PC-3 (cell line): ENCODE measurements at regions not wholly inside any gene's neighbourhood (a gene's known extent, or its start where the extent isn't known, plus 50 kb on each side); places are given as distances from the start of the nearest gene placed in this dataset.

ENCODE experiments used
- ATAC-seq: fragments of 200-7000 bp; cut with Tn5 transposase; 2 replicates; pipeline ENCODE4 v1.9.1; 2020; ENCODE audit warnings: mild to moderate bottlenecking, moderate library complexity
- BruUV-seq: library from RNA; stranded (reverse); fragments of 400-500 nt; replicated peaks from 2 replicates; lab custom pipeline; 2021; lab: Mats Ljungman, UMichigan
- CTCF ChIA-PET: fragments of 300-600 bp; sonication (Branson Sonifier 250); formaldehyde crosslinking; loops from one replicate; lab custom pipeline; 2022; ENCODE audit warnings: antibody characterized with exemption; lab: Charles Lee
- POLR2A ChIA-PET: fragments of 300-600 bp; sonication (Branson Sonifier 250); formaldehyde crosslinking; loops from one replicate; lab custom pipeline; 2022; ENCODE audit warnings: antibody characterized with exemption; ENCODE audit not compliant: unreplicated experiment; lab: Charles Lee
- DNase-seq: peaks from one replicate; pipeline ENCODE4 v3.0.0-alpha.2; 2015
- H2AFZ ChIP-seq: fragments of 300-600 bp; sonication (generic); 2 replicates; pipeline ENCODE4 v1.6.0; 2016; ENCODE audit warnings: antibody characterized with exemption, low read length
- H3F3A ChIP-seq: fragments of 300-600 bp; sonication (generic); one replicate; pipeline ENCODE4 v1.6.0; 2017; ENCODE audit warnings: antibody characterized with exemption, low read length, control low read depth, mild to moderate bottlenecking; ENCODE audit not compliant: unreplicated experiment
- H3K27ac ChIP-seq: fragments of 300-600 bp; sonication (generic); 2 replicates; pipeline ENCODE4 v1.5.1; 2016; ENCODE audit warnings: mild to moderate bottlenecking, low read length
- H3K27me3 ChIP-seq: fragments of 300-600 bp; sonication (generic); 2 replicates; pipeline ENCODE4 v1.6.1; 2016; ENCODE audit warnings: low read length, mixed read lengths
- H3K36me3 ChIP-seq: fragments of 300-600 bp; sonication (generic); 2 replicates; pipeline ENCODE4 v1.6.1; 2016; ENCODE audit warnings: low read depth, mixed run types, low read length, mixed read lengths
- H3K4me1 ChIP-seq: fragments of 300-600 bp; sonication (generic); 2 replicates; pipeline ENCODE4 v1.5.1; 2016; ENCODE audit warnings: low read length; ENCODE audit not compliant: insufficient read depth
- H3K4me2 ChIP-seq: fragments of 300-600 bp; sonication (generic); 2 replicates; pipeline ENCODE4 v1.6.0; 2016; ENCODE audit warnings: low read length
- H3K4me3 ChIP-seq: fragments of 300-600 bp; sonication (generic); 2 replicates; pipeline ENCODE4 v1.5.1; 2016; ENCODE audit warnings: mild to moderate bottlenecking, low read length, mixed read lengths
- H3K79me2 ChIP-seq: fragments of 300-600 bp; sonication (generic); 2 replicates; pipeline ENCODE4 v1.6.1; 2017; ENCODE audit warnings: low read length, mixed read lengths
- H3K9ac ChIP-seq: fragments of 300-600 bp; sonication (generic); 2 replicates; pipeline ENCODE4 v1.6.0; 2016; ENCODE audit warnings: mild to moderate bottlenecking, low read length
- H3K9me2 ChIP-seq: fragments of 300-600 bp; sonication (generic); replicated peaks from 2 replicates; pipeline ENCODE4 v1.6.1; 2016; ENCODE audit warnings: mixed run types, low read length, mixed read lengths
- H3K9me3 ChIP-seq: fragments of 300-600 bp; sonication (generic); 2 replicates; pipeline ENCODE4 v1.6.1; 2016; ENCODE audit warnings: low read length, mixed read lengths
- H4K20me1 ChIP-seq: fragments of 300-600 bp; sonication (generic); 2 replicates; pipeline ENCODE4 v1.6.1; 2016; ENCODE audit warnings: low read length, mixed read lengths
- EZH2 ChIP-seq: fragments of 300-600 bp; sonication (generic); IDR thresholded peaks from one replicate; pipeline ENCODE4 v1.6.1; 2017; ENCODE audit warnings: antibody characterized with exemption, mild to moderate bottlenecking, low read length; ENCODE audit not compliant: unreplicated experiment
- EZH2phosphoT487 ChIP-seq: fragments of 300-600 bp; sonication (generic); IDR thresholded peaks from 2 replicates; pipeline ENCODE4 v1.6.1; 2018; ENCODE audit warnings: mild to moderate bottlenecking, antibody characterized with exemption, low read length, borderline replicate concordance
- intact Hi-C: fragments of 100-400 bp; cut with micrococcal nuclease; formaldehyde crosslinking; loops from 2 replicates; pipeline ENCODE4 v1.9.0; 2023
- TF ChIP-seq, protein P1 (sequence below): fragments of 300-600 bp; sonication (generic); conservative IDR thresholded peaks from 2 replicates; pipeline ENCODE4 v1.5.1; 2017; ENCODE audit warnings: antibody characterized with exemption, low read depth, mild to moderate bottlenecking, low read length

DNA sequence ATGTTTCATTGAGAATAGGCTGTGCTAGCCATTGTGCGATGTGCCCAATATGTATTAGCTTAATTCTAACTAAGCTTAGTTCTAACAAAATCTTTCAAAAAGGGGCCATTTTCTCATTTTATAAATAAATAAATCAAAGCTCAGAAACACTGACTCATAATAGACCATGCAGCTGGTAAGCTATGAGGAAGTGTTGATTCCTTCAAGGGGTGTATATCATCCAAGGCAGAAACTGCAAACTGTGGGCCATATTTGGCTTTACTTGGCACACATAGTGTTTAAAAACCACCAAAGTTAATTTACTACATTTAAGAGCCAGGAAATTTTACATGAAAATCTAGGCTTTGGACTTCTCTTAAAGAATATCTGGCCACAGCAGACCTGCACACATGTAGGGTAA lies 136.5 kb downstream of the ZNF621 start:
- ATAC-seq (no peak), DNase-seq (no peak)
- Histone ChIP-seq H3K79me2 (no peaks in the 10 kb centered on the region), H3K4me2 (no peak overlapping the region), H2AFZ (no peak overlapping the region), H3F3A (no peaks in the 10 kb centered on the region), H3K9me3 (no peaks in the 10 kb centered on the region), H3K4me3 (no peak overlapping the region), H3K27me3 (peaks cover 38% of the 10 kb centered on the region; the same call in 1 of the 2 replicates), H3K4me1 (no peaks in the 10 kb centered on the region), H3K9ac (no peak overlapping the region), H3K36me3 (no peaks in the 10 kb centered on the region), H3K9me2 (no peaks in the 10 kb centered on the region), H3K27ac (no peak overlapping the region), H4K20me1 (no peaks in the 10 kb centered on the region)
- ChIA-PET POLR2A (no interaction called here), CTCF (no interaction called here)
- TF ChIP-seq EZH2phosphoT487 (no peak), EZH2 (no peak)
- intact Hi-C loops = no loop called here
- BruUV-seq = no TSS peak

DNA sequence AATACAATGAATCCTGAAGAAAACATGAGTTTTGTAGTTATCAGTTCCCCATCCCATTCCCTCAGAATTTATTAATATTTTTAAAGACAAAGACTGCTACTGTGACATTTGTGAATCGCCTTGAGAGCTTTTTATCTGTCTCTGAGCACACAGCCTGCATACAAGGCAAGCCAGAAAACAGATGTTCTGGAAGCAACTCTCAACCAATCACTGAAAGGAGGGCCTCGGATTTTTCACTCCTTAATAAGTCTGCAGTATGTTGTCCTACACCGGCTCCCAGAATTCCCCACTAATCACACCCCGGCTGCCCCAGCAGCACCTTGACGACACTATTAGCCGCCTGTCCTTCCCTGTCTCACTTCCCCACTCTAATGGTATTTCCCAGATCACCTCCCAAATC lies 138.5 kb downstream of the ZNF621 start:
- Histone ChIP-seq H4K20me1 (no peaks in the 10 kb centered on the region), H3K4me2 (no peak overlapping the region), H3K4me3 (no peak overlapping the region), H3K4me1 (no peaks in the 10 kb centered on the region), H3F3A (no peaks in the 10 kb centered on the region), H3K9me2 (no peaks in the 10 kb centered on the region), H3K79me2 (no peaks in the 10 kb centered on the region), H3K27me3 (peaks cover 43% of the 10 kb centered on the region; the same call in 1 of the 2 replicates), H3K9me3 (no peaks in the 10 kb centered on the region), H3K9ac (no peak overlapping the region), H2AFZ (no peak overlapping the region), H3K36me3 (no peaks in the 10 kb centered on the region), H3K27ac (no peak overlapping the region)
- ChIA-PET CTCF (no interaction called here), POLR2A (no interaction called here)
- intact Hi-C loops = no loop called here
- BruUV-seq = no TSS peak
- no peak for TF ChIP-seq EZH2phosphoT487
- TF ChIP-seq, protein P1, sequence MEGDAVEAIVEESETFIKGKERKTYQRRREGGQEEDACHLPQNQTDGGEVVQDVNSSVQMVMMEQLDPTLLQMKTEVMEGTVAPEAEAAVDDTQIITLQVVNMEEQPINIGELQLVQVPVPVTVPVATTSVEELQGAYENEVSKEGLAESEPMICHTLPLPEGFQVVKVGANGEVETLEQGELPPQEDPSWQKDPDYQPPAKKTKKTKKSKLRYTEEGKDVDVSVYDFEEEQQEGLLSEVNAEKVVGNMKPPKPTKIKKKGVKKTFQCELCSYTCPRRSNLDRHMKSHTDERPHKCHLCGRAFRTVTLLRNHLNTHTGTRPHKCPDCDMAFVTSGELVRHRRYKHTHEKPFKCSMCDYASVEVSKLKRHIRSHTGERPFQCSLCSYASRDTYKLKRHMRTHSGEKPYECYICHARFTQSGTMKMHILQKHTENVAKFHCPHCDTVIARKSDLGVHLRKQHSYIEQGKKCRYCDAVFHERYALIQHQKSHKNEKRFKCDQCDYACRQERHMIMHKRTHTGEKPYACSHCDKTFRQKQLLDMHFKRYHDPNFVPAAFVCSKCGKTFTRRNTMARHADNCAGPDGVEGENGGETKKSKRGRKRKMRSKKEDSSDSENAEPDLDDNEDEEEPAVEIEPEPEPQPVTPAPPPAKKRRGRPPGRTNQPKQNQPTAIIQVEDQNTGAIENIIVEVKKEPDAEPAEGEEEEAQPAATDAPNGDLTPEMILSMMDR = no peak
- TF ChIP-seq EZH2 = no peak
- ATAC-seq (no peak), DNase-seq (no peak)

DNA sequence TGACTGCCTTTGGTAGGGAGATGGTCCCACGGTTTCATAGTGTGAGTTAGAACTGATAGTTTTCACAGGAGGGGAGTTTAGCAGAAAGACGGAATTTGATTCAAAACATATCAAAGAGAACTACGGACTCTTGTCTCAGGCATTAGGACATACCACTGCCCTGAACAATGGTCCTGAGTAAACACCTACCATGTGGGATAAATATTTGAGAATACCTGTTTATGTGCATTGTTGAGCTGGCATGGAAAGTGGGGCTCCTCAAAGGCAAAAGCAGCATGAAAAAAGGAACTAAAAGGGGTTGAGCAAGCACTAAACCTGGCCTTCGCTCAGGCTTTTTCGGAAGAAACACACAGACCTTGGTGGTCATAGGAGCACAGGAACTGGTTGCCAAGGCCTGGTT lies 144.4 kb downstream of the ZNF621 start:
- no peak overlapping the region for H3K4me2 ChIP-seq
- BruUV-seq = no TSS peak
- POLR2A ChIA-PET = no interaction called here
- TF ChIP-seq EZH2phosphoT487 (no peak), EZH2 (no peak)
- TF ChIP-seq, protein P1 = no peak
- DNase-seq (no peak), ATAC-seq (no peak)
- no peaks in the 10 kb centered on the region for H3K79me2 ChIP-seq
- H3K9me2 ChIP-seq = no peaks in the 10 kb centered on the region
- no peaks in the 10 kb centered on the region for H4K20me1 ChIP-seq
- no peaks in the 10 kb centered on the region for H3K9me3 ChIP-seq
- H3K27ac ChIP-seq = no peak overlapping the region
- no peaks in the 10 kb centered on the region for H3K4me1 ChIP-seq
- no peak overlapping the region for H3K4me3 ChIP-seq
- no peak overlapping the region for H2AFZ ChIP-seq
- H3K9ac ChIP-seq = no peak overlapping the region
- no peaks in the 10 kb centered on the region for H3K36me3 ChIP-seq
- H3K27me3 ChIP-seq = peaks cover 38% of the 10 kb centered on the region
- no peaks in the 10 kb centered on the region for H3F3A ChIP-seq
- CTCF ChIA-PET = no interaction called here
- intact Hi-C loops = no loop called here
